PFSK-1 (cell line): ENCODE measurements at regions not wholly inside any gene's neighbourhood (a gene's known extent, or its start where the extent isn't known, plus 50 kb on each side); places are given as distances from the start of the nearest gene placed in this dataset.

Experiments
- FOXP2 ChIP-seq: optimal IDR thresholded peaks from 2 replicates; pipeline ENCODE3; 2011; ENCODE audit warnings: borderline replicate concordance, control low read depth, inconsistent platforms; ENCODE audit not compliant: insufficient read depth; ENCODE audit errors: extremely low read length, extremely low read depth
- POLR2AphosphoS5 ChIP-seq: IDR thresholded peaks from 2 replicates; pipeline ENCODE4 v1.6.1; 2012; ENCODE audit warnings: low read depth, mild to moderate bottlenecking, control low read depth, low read length, moderate library complexity
- SIN3A ChIP-seq: IDR thresholded peaks from 2 replicates; pipeline ENCODE4 v1.6.1; 2012; ENCODE audit warnings: mild to moderate bottlenecking, low read length, moderate library complexity, borderline replicate concordance; ENCODE audit not compliant: insufficient read depth
- TAF1 ChIP-seq: IDR thresholded peaks from 2 replicates; pipeline ENCODE4 v1.6.1; 2012; ENCODE audit warnings: low read length, control low read depth, borderline replicate concordance; ENCODE audit not compliant: insufficient read depth
- TF ChIP-seq, protein P1 (sequence below), 2 experiments: IDR thresholded peaks; 2 replicates each; pipeline versions ENCODE4 v1.6.1 to v1.8.0; 2011 to 2012; ENCODE audit warnings: low read depth in 2 of 2, low read length in 2 of 2, control low read depth in 1 of 2, inconsistent platforms in 1 of 2, mild to moderate bottlenecking in 1 of 2, moderate library complexity in 1 of 2; ENCODE audit not compliant: insufficient read depth in 1 of 2

DNA sequence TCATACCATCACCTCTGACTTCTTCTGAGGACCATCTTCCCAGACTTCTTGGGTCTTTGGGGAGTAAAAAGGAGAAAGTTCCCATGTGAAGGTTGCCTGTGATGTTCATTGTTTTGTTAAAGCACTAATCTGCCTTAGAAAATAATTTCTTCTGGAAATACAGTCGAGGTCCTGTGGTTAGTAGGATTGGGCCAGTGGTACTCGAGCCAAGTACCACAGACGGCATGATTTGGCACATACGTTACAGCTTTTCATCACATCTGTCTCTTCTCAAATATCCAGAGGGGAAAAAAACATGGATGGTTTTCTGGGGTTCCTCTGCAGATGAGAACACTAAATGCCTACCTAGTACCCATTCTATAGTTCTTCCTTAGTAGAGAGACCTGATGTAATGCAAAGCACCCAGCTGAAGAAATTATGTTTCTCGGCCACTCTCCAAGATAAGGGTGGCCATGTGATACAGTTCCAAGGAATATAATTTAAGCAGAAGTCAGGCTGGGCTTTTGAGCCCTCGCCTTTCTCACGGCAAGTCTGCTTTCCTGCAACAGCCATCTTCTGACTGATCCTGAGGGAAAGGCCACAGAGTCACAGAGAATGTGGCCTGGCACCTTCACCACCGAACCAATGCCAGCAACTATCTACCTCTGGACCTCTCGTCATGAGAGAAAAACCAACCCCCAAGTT, 161.0 kb downstream of the RNF152 start:
- TF ChIP-seq FOXP2 (no peak), TAF1 (no peak), SIN3A (no peak), POLR2AphosphoS5 (no peak)
- TF ChIP-seq, protein P1, sequence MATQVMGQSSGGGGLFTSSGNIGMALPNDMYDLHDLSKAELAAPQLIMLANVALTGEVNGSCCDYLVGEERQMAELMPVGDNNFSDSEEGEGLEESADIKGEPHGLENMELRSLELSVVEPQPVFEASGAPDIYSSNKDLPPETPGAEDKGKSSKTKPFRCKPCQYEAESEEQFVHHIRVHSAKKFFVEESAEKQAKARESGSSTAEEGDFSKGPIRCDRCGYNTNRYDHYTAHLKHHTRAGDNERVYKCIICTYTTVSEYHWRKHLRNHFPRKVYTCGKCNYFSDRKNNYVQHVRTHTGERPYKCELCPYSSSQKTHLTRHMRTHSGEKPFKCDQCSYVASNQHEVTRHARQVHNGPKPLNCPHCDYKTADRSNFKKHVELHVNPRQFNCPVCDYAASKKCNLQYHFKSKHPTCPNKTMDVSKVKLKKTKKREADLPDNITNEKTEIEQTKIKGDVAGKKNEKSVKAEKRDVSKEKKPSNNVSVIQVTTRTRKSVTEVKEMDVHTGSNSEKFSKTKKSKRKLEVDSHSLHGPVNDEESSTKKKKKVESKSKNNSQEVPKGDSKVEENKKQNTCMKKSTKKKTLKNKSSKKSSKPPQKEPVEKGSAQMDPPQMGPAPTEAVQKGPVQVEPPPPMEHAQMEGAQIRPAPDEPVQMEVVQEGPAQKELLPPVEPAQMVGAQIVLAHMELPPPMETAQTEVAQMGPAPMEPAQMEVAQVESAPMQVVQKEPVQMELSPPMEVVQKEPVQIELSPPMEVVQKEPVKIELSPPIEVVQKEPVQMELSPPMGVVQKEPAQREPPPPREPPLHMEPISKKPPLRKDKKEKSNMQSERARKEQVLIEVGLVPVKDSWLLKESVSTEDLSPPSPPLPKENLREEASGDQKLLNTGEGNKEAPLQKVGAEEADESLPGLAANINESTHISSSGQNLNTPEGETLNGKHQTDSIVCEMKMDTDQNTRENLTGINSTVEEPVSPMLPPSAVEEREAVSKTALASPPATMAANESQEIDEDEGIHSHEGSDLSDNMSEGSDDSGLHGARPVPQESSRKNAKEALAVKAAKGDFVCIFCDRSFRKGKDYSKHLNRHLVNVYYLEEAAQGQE (IDR thresholded peaks at IDR 0.05; ENCODE audit: insufficient read depth in 1 of 2, low read depth in 2 of 2, low read length in 2 of 2), result no peak

- no peak for TF ChIP-seq SIN3A
- no peak for TF ChIP-seq POLR2AphosphoS5
- TF ChIP-seq, protein P1 (IDR thresholded peaks at IDR 0.05; ENCODE audit: insufficient read depth in 1 of 2, low read depth in 2 of 2, low read length in 2 of 2), result no peak
- no peak for TF ChIP-seq FOXP2
- TF ChIP-seq TAF1, result no peak
Observed at GRCh38 chr18:61731178-61731577, 161.6 kb downstream of the RNF152 start.

GRCh38 chr18:61729322-61729721, 163.5 kb downstream of the RNF152 start:
- TF ChIP-seq, protein P1 (IDR thresholded peaks at IDR 0.05; ENCODE audit: insufficient read depth in 1 of 2, low read depth in 2 of 2, low read length in 2 of 2), result no peak

- no peak for TF ChIP-seq SIN3A
- no peak for TF ChIP-seq POLR2AphosphoS5
- TF ChIP-seq, protein P1 (IDR thresholded peaks at IDR 0.05; ENCODE audit: insufficient read depth in 1 of 2, low read depth in 2 of 2, low read length in 2 of 2), result no peak
- TF ChIP-seq TAF1, result no peak
- no peak for TF ChIP-seq FOXP2
Observed at GRCh38 chr18:61727241-61728193, 165.3 kb downstream of the RNF152 start.
